AG04450 (cell line): ENCODE measurements at regions not wholly inside any gene's neighbourhood (a gene's known extent, or its start where the extent isn't known, plus 50 kb on each side); places are given as distances from the start of the nearest gene placed in this dataset.

Source experiments
- CTCF ChIA-PET: fragments of 300-600, 350-600 bp; formaldehyde crosslinking; extraction: SDS; loops from one replicate; lab custom pipeline; 2022; ENCODE audit warnings: antibody characterized with exemption, inconsistent platforms; lab: Charles Lee
- POLR2A ChIA-PET: fragments of 350-600 bp; formaldehyde crosslinking; extraction: SDS; loops from one replicate; lab custom pipeline; 2021; ENCODE audit warnings: antibody characterized with exemption, inconsistent platforms; lab: Yijun Ruan, JAX
- DNase-seq: peaks from one replicate; pipeline ENCODE4 v3.0.0-alpha.2; 2011; ENCODE audit warnings: low read depth, low spot score
- H3K27ac ChIP-seq: one replicate; pipeline ENCODE4 v1.5.1; 2012; ENCODE audit warnings: low read depth, low read length, control low read depth
- H3K27me3 ChIP-seq: one replicate; pipeline ENCODE4 v1.6.0; 2012; ENCODE audit warnings: low read length; ENCODE audit not compliant: control insufficient read depth, insufficient read depth
- H3K4me3 ChIP-seq: 2 replicates; pipeline ENCODE4 v1.5.1; 2011; ENCODE audit warnings: mild to moderate bottlenecking, low read depth, low read length, control low read depth
- H3K9me3 ChIP-seq: 2 replicates; pipeline ENCODE4 v1.5.1; 2012; ENCODE audit warnings: low read length; ENCODE audit not compliant: control insufficient read depth, insufficient read depth
- CTCF ChIP-seq: IDR thresholded peaks from 2 replicates; pipeline ENCODE4 v1.5.1; 2011; ENCODE audit warnings: low read depth, low read length, control low read depth, inconsistent platforms

- no peak overlapping the region for H3K27ac ChIP-seq
- no peak overlapping the region for H3K4me3 ChIP-seq
- POLR2A ChIA-PET, result no interaction called here
- no peak for TF ChIP-seq CTCF
- no peaks in the 10 kb centered on the region for H3K9me3 ChIP-seq
- CTCF ChIA-PET, result no interaction called here
- no peak for DNase-seq
- H3K27me3 ChIP-seq, result no peaks in the 10 kb centered on the region
Observed at GRCh38 chr12:88782351-88782750, 202.1 kb upstream of the KITLG start.

GRCh38 chr12:88781909-88782308 lies 201.6 kb upstream of the KITLG start:
- no peak for TF ChIP-seq CTCF
- ChIA-PET CTCF (no interaction called here), POLR2A (no interaction called here)
- DNase-seq, result no peak
- Histone ChIP-seq H3K9me3 (no peaks in the 10 kb centered on the region), H3K4me3 (no peak overlapping the region), H3K27ac (no peak overlapping the region), H3K27me3 (no peaks in the 10 kb centered on the region)

GRCh38 chr12:88778064-88778463 lies 197.8 kb upstream of the KITLG start:
- ChIA-PET CTCF (no interaction called here), POLR2A (no interaction called here)
- Histone ChIP-seq H3K27me3 (no peaks in the 10 kb centered on the region), H3K27ac (no peak overlapping the region), H3K4me3 (no peak overlapping the region), H3K9me3 (no peaks in the 10 kb centered on the region)
- DNase-seq, result no peak
- TF ChIP-seq CTCF, result no peak

GRCh38 chr12:88775742-88776151 lies 195.5 kb upstream of the KITLG start:
- ChIA-PET CTCF (no interaction called here), POLR2A (no interaction called here)
- TF ChIP-seq CTCF, result no peak
- no peak for DNase-seq
- H3K27me3 ChIP-seq, result no peaks in the 10 kb centered on the region
- H3K9me3 ChIP-seq, result no peaks in the 10 kb centered on the region
- no peak overlapping the region for H3K27ac ChIP-seq
- no peak overlapping the region for H3K4me3 ChIP-seq

GRCh38 chr12:88767699-88768098 lies 187.4 kb upstream of the KITLG start:
- H3K9me3 ChIP-seq, result no peaks in the 10 kb centered on the region
- H3K27ac ChIP-seq, result no peak overlapping the region
- CTCF ChIA-PET, result no interaction called here
- no peak for TF ChIP-seq CTCF
- no peaks in the 10 kb centered on the region for H3K27me3 ChIP-seq
- no peak overlapping the region for H3K4me3 ChIP-seq
- DNase-seq, result no peak
- POLR2A ChIA-PET, result no interaction called here
